Osteocyte (in vitro differentiated cells): ENCODE measurements at regions not wholly inside any gene's neighbourhood (a gene's known extent, or its start where the extent isn't known, plus 50 kb on each side); places are given as distances from the start of the nearest gene placed in this dataset.

Source experiments
- DNase-seq: peaks from one replicate; pipeline ENCODE4 v3.0.0; 2021; ENCODE audit warnings: mixed read lengths; ENCODE audit not compliant: unreplicated experiment; ENCODE audit errors: extremely low spot score
- H3K27ac Mint-ChIP-seq: one replicate; pipeline ENCODE4 v1.8.0; 2021; ENCODE audit warnings: mild to moderate bottlenecking, mixed read lengths; ENCODE audit not compliant: unreplicated experiment
- H3K27me3 Mint-ChIP-seq: one replicate; pipeline ENCODE4 v1.8.0; 2021; ENCODE audit warnings: mixed read lengths; ENCODE audit not compliant: unreplicated experiment
- H3K36me3 Mint-ChIP-seq: one replicate; pipeline ENCODE4 v1.8.0; 2021; ENCODE audit warnings: mixed read lengths; ENCODE audit not compliant: unreplicated experiment
- H3K4me1 Mint-ChIP-seq: one replicate; pipeline ENCODE4 v1.8.0; 2021; ENCODE audit warnings: mixed read lengths; ENCODE audit not compliant: unreplicated experiment
- H3K4me3 Mint-ChIP-seq: one replicate; pipeline ENCODE4 v1.8.0; 2021; ENCODE audit warnings: mild to moderate bottlenecking, moderate library complexity, mixed read lengths; ENCODE audit not compliant: unreplicated experiment
- H3K9me3 Mint-ChIP-seq: one replicate; pipeline ENCODE4 v1.8.0; 2021; ENCODE audit warnings: mixed read lengths; ENCODE audit not compliant: unreplicated experiment
- TF ChIP-seq, protein P1 (sequence below): fragments of 200-600 bp; sonication (generic); IDR thresholded peaks from 2 replicates; pipeline ENCODE4 v1.5.0; 2021; ENCODE audit warnings: antibody characterized with exemption, mild to moderate bottlenecking, moderate library complexity

DNA sequence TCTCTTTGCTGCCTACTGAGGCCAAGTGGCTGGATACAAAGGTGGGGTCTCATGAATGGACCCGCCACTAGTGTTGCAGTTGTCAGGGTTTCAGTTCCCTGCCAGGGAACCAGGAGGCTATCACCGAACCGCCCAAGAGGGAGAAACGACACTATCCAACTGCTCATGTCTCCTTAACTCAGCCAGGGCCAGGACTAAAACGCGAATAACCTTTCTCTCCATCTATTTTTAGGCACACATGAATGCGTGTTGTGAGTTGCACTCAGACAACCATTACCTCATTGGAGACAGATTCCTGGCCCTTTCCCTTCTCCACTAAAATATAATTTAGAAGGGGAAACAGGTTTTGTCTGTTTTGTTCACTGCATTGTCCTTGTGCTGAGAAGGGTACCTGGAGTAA, 559.5 kb downstream of the SOCS6 start:
- DNase-seq: no peak
- Mint-ChIP-seq H3K27me3 (no peaks in the 10 kb centered on the region), H3K4me1 (no peaks in the 10 kb centered on the region), H3K9me3 (peaks cover 10% of the 10 kb centered on the region), H3K36me3 (no peaks in the 10 kb centered on the region), H3K4me3 (no peak overlapping the region), H3K27ac (no peak overlapping the region)
- TF ChIP-seq, protein P1, sequence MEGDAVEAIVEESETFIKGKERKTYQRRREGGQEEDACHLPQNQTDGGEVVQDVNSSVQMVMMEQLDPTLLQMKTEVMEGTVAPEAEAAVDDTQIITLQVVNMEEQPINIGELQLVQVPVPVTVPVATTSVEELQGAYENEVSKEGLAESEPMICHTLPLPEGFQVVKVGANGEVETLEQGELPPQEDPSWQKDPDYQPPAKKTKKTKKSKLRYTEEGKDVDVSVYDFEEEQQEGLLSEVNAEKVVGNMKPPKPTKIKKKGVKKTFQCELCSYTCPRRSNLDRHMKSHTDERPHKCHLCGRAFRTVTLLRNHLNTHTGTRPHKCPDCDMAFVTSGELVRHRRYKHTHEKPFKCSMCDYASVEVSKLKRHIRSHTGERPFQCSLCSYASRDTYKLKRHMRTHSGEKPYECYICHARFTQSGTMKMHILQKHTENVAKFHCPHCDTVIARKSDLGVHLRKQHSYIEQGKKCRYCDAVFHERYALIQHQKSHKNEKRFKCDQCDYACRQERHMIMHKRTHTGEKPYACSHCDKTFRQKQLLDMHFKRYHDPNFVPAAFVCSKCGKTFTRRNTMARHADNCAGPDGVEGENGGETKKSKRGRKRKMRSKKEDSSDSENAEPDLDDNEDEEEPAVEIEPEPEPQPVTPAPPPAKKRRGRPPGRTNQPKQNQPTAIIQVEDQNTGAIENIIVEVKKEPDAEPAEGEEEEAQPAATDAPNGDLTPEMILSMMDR: no peak

DNA sequence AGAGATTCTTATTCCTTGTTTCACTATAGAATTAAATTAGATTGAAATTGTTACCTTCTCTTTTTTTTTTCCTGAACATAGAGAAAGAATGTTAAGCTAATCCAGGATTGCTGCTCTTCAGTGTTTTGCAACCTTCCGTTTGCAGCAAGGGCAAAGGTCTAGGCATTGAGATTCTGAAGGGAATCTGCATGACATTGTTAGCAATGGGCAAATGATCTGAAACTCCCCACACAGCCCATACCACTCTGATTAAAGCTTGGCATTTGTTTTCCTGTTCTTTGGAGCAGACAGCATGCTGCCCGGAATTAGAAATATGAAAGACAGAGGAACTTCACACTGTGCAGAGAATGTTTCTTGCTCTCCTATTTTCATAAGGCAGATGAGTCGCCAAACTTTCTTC, 551.8 kb downstream of the SOCS6 start:
- TF ChIP-seq, protein P1: no peak
- Mint-ChIP-seq H3K4me1 (no peaks in the 10 kb centered on the region), H3K9me3 (peaks cover 24% of the 10 kb centered on the region), H3K36me3 (no peaks in the 10 kb centered on the region), H3K27me3 (no peaks in the 10 kb centered on the region), H3K4me3 (no peak overlapping the region), H3K27ac (no peak overlapping the region)
- DNase-seq: no peak

DNA sequence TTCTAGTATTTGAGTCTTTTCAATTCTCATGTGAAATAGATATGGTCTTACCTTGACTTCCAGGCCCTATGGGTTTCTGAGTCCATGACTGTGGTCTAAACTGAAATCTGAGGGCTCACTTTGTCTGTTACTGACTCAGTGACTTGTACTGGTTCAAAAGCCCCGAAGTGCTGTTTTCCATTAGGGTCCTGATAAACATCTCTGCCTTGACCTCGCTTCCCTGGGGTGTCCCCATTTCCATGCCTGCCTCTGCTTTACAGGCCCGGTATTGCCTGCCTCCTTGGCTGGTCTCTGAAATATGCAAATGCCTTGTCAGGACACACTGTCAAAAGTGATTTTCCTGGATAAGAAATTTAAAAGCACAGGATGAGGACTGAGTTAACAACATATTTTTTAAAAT, 538.8 kb downstream of the SOCS6 start:
- TF ChIP-seq, protein P1: no peak
- Mint-ChIP-seq H3K27ac (no peak overlapping the region), H3K36me3 (no peaks in the 10 kb centered on the region), H3K27me3 (no peaks in the 10 kb centered on the region), H3K4me1 (no peaks in the 10 kb centered on the region), H3K4me3 (no peak overlapping the region), H3K9me3 (no peaks in the 10 kb centered on the region)
- DNase-seq: no peak

DNA sequence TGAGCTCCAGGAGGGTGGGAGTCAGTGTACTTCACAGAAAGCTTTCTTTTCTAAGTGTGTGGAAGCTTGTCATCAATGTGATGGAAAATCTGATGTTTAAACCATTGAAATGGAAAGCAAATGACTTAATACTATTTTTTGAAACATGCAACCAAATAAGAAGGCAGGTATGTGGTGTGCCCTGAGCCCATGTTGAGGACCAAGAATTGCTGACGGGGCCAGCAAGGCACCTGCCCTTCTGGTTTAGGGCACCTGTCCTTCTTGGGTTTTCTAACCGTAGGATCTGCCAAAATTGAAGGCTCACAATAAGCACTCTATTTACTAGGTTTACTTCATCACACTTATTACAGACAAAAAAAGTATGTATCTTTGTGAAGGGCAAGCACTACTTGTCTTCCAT, 537.7 kb downstream of the SOCS6 start:
- Mint-ChIP-seq H3K4me1 (no peaks in the 10 kb centered on the region), H3K9me3 (no peaks in the 10 kb centered on the region), H3K36me3 (no peaks in the 10 kb centered on the region)

DNA sequence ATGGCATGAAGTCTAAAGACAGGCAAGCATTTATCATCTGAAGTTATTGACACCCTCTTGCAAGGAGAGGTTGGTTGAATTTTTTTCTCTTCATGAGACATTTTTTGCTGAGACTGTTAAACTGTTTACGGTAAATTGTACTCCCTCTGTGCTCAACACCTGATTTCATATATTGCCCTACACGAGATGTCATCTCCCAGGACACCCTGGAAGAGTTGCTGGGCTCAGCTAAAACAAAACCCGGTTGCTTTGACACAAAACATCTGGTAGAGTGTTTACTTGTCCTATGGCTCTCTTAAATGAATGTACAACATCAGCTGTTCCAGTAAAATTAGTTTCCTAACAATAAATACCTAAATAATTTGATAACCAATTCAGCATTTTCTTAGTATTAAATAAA, 533.8 kb downstream of the SOCS6 start:
- Mint-ChIP-seq H3K9me3 (no peaks in the 10 kb centered on the region), H3K27me3 (no peaks in the 10 kb centered on the region), H3K4me1 (no peaks in the 10 kb centered on the region), H3K36me3 (no peaks in the 10 kb centered on the region), H3K4me3 (no peak overlapping the region), H3K27ac (no peak overlapping the region)
- TF ChIP-seq, protein P1: no peak
- no peak for DNase-seq

More for the DNA sequence above, 537.7 kb downstream of the SOCS6 start:
- TF ChIP-seq, protein P1: no peak
- H3K27ac Mint-ChIP-seq: no peak overlapping the region
- no peak for DNase-seq
- no peak overlapping the region for H3K4me3 Mint-ChIP-seq
- no peaks in the 10 kb centered on the region for H3K27me3 Mint-ChIP-seq
